Activated T-helper 17 cell treated with anti-CD3 and anti-CD28 coated beads, Interleukin-2, amount 50 U/mL, for 72 hours (primary cell): ENCODE measurements at regions not wholly inside any gene's neighbourhood (a gene's known extent, or its start where the extent isn't known, plus 50 kb on each side); places are given as distances from the start of the nearest gene placed in this dataset.

ENCODE experiments used
- ATAC-seq: fragments of 150-1000 bp; cut with Tn5 transposase; replicated peaks from 2 replicates; pipeline ENCODE4 v1.10.0; 2021; ENCODE audit warnings: mild to moderate bottlenecking, moderate library complexity
- H3K27ac Mint-ChIP-seq: one replicate; pipeline ENCODE4 v1.8.0; 2022; ENCODE audit warnings: mixed read lengths
- H3K27me3 Mint-ChIP-seq: one replicate; pipeline ENCODE4 v1.8.0; 2022; ENCODE audit warnings: mixed read lengths
- H3K36me3 Mint-ChIP-seq: one replicate; pipeline ENCODE4 v1.8.0; 2022; ENCODE audit warnings: low read depth, mild to moderate bottlenecking, mixed read lengths
- H3K4me1 Mint-ChIP-seq: one replicate; pipeline ENCODE4 v1.8.0; 2022; ENCODE audit warnings: mixed read lengths
- H3K4me3 Mint-ChIP-seq: one replicate; pipeline ENCODE4 v1.8.0; 2022; ENCODE audit warnings: mild to moderate bottlenecking, mixed read lengths
- H3K9me3 Mint-ChIP-seq: one replicate; pipeline ENCODE4 v1.8.0; 2022; ENCODE audit warnings: mixed read lengths

DNA sequence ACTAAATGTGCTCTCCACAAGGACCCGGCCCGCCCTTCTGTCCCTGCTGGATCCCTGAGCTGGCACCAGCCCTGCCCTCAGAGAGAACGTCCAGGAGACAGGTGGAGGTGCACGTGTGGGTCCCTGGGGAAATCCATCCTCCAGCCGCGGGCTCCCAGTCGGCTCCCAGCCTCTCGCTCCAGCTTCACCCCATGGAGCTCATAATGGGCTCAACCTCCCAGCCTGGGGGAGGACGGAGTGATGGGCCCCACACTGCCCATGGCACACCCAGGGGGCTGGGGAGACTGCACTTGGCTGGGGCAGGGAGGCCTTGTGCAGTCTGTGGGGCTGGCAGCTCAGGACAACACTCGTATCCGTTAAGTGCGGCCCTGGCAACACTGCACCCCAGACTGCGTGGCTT is 250.5 kb downstream of the TMEM121 start:
- Mint-ChIP-seq H3K9me3 (peaks cover 26% of the 10 kb centered on the region), H3K27ac (no peak overlapping the region), H3K36me3 (no peaks in the 10 kb centered on the region), H3K4me1 (no peaks in the 10 kb centered on the region), H3K4me3 (no peak overlapping the region), H3K27me3 (peaks cover 16% of the 10 kb centered on the region)
- ATAC-seq = no peak

DNA sequence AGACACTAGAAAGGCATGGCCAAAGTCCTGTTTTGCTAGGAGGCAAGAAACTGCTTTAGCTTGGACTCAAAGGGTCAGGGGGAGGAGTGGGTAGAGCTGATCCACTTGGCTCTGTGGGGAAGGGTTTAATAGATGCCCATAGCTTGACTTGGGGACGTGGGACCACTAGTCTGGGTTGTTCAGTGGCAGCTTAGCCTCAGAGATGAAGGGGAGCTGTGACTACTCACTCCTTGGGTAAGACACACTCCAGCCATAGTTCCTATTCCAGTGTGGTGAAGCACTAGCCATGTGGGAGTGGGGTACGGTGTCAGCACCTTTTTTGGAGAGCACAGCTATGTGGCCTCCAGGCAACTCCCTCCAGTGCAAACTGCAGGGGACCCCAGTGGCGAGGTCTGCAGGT is 257.3 kb downstream of the TMEM121 start:
- peaks cover 18% of the 10 kb centered on the region for H3K27me3 Mint-ChIP-seq
- no peaks in the 10 kb centered on the region for H3K4me1 Mint-ChIP-seq
- H3K36me3 Mint-ChIP-seq = no peaks in the 10 kb centered on the region
- peaks cover 15% of the 10 kb centered on the region for H3K9me3 Mint-ChIP-seq
- no peak overlapping the region for H3K27ac Mint-ChIP-seq
- no peak overlapping the region for H3K4me3 Mint-ChIP-seq
- ATAC-seq = no peak

DNA sequence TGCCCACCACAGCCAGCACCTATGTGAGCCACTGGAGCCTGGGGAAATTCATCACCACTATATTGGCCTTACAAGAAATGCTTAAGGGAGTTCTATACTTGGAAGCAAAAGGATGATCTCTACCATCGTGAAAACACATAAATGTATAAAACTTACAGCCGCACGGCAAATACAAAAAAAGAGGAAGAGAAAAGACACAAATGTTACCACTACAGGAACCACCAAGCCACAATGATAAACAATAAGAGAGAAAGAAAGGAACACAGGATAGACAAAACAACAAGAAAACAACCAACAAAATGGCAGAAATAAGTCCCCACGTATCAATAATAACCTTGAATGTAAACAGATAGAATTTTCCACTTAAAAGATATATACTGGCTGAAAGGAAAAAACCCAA is 267.5 kb downstream of the TMEM121 start:
- Mint-ChIP-seq H3K4me1 (no peaks in the 10 kb centered on the region), H3K9me3 (peaks cover 3% of the 10 kb centered on the region), H3K4me3 (no peak overlapping the region), H3K27ac (no peak overlapping the region), H3K27me3 (peaks cover 30% of the 10 kb centered on the region), H3K36me3 (no peaks in the 10 kb centered on the region)
- no peak for ATAC-seq

DNA sequence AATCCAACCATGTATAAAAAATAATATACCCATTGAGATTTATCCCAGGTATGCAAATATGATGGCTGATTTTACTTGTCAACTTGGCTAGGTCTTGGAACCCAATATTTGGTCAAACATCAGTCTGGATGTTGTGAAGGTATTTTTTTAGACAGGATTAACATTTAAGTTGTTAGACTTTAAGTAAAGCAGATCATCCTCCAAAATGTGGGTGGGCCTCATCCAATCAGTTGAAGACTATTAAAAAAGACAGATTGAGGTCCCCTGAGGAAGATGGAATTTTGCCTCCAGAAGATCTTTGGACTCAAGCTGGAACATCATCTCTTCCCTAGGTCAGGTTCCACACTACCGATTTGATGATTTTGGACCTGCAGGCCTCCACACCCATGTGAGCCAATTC is 271.2 kb downstream of the TMEM121 start:
- no peak overlapping the region for H3K27ac Mint-ChIP-seq

DNA sequence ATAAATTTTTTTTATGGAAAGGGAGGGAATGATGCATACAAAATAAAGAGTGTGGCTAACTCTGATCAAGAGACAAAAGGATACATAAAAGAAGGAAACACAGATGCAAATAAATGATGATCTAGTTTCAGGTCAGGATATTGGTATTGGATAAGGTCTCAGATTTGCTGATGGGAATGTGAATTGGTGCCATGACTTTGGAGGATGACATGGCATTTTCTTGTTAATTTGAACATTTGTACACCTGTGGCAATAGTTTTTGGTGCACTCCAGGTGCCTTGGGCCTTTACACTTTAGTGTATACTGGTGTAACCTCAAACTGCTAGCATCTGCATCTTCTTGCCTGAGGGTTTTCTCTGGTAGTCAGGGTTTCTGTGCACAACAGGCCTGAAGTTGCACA is 279.3 kb downstream of the TMEM121 start:
- H3K27ac Mint-ChIP-seq = no peak overlapping the region
- peaks cover 5% of the 10 kb centered on the region for H3K9me3 Mint-ChIP-seq
- H3K4me3 Mint-ChIP-seq = no peak overlapping the region
- no peaks in the 10 kb centered on the region for H3K36me3 Mint-ChIP-seq
- peaks cover 28% of the 10 kb centered on the region for H3K27me3 Mint-ChIP-seq
- ATAC-seq = no peak
- no peaks in the 10 kb centered on the region for H3K4me1 Mint-ChIP-seq

More for the DNA sequence above, 271.2 kb downstream of the TMEM121 start:
- peaks cover 6% of the 10 kb centered on the region for H3K9me3 Mint-ChIP-seq
- H3K36me3 Mint-ChIP-seq = no peaks in the 10 kb centered on the region
- H3K27me3 Mint-ChIP-seq = peaks cover 24% of the 10 kb centered on the region
- H3K4me1 Mint-ChIP-seq = no peaks in the 10 kb centered on the region
- no peak for ATAC-seq
- H3K4me3 Mint-ChIP-seq = no peak overlapping the region

DNA sequence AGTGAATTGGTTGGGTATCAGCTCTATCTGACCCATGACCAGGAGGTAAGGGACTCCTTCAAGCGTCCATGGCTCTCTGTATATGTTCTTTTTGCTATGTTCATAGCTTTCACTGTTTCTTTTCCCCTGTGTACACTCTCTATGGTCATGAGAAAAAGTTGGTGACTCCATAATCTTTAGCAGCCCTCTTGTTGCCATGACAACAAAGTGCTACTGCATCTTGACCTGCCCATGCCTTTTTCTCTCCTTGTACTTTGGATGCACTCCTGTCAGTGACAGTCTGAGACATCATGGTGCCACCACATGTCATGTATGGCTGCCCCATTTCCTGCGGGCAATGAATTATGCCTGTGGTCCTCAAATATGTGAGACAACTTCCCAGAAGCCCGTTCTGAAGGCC is 280.2 kb downstream of the TMEM121 start:
- Mint-ChIP-seq H3K9me3 (peaks cover 5% of the 10 kb centered on the region), H3K4me3 (no peak overlapping the region), H3K36me3 (no peaks in the 10 kb centered on the region), H3K4me1 (no peaks in the 10 kb centered on the region), H3K27me3 (peaks cover 33% of the 10 kb centered on the region), H3K27ac (no peak overlapping the region)
- no peak for ATAC-seq

DNA sequence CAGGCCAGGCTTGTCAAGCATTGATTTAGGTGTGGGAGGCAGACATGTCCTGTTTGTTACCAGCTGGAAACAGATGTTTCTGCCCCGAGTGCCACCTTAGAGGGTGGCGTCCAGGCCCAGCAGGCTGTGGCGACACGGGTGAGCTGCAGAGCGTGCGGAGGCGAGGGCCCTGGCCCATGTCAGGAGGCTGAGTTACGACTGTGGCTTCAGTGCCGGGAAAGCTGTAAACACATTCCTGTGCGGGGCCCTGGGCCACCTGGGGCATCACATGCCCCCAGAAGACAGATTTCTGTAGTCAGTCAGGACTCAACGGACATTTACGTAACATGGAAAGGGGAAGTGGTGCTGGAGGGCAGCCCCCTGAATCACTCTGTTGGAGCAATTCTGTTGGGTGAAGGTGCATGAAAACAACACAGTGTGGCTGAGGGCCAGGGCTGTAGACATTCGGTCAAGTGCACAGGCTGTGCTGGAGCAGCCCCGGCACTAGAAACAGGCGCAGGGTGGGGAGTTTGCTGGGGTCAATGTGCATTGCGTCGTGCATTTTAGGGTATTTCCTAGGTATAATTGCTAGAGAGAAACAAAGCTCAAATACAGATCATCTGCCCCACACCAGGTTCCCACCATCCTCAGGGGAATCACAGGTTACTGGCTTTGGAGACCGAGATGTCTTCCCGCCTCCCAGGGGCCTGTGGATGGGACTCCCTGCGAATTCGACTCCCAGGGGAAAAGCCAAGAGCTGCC is 291.8 kb downstream of the TMEM121 start:
- Mint-ChIP-seq H3K27ac (no peak overlapping the region), H3K4me1 (no peaks in the 10 kb centered on the region), H3K27me3 (peaks cover 45% of the 10 kb centered on the region), H3K4me3 (no peak overlapping the region), H3K9me3 (peaks cover 4% of the 10 kb centered on the region), H3K36me3 (no peaks in the 10 kb centered on the region)
- ATAC-seq = no peak

DNA sequence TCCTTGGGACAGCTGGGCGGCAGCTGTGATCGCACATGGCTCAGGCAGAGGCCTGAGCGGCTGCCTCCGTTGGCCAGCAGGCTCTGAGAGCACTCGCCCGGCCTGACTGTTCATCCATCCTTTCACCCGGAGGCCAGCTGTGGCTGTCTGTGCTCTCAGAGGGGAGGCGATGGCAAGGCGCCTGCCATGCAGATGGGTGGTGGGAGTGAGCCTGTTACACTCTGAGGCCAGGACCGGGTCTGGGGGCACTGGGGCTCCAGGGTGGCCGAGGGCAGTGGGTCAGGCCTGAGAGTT is 292.3 kb downstream of the TMEM121 start:
- ATAC-seq = no peak
- Mint-ChIP-seq H3K27ac (no peak overlapping the region), H3K4me3 (no peak overlapping the region), H3K36me3 (no peaks in the 10 kb centered on the region), H3K4me1 (no peaks in the 10 kb centered on the region), H3K27me3 (peaks cover 45% of the 10 kb centered on the region), H3K9me3 (peaks cover 4% of the 10 kb centered on the region)

DNA sequence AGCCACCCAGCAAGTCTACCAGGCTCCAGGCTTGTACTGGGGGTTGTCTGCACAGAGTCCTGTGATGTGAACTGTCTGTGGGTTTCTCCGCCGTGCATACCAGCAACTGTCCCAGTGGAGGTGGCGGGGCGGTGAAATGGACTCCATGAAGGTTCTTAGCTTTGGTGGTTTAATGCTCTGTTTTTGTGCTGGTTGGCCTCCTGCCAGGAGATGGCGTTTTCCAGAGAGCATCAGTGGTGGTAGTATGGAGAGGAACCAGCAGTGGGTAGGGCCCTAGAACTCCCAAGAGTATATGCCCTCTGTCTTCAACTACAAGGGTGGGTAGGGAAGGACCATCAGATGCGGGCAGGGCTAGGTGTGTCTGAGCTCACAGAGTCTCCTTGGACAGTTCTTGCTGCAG is 303.8 kb downstream of the TMEM121 start:
- no peak overlapping the region for H3K27ac Mint-ChIP-seq
- no peaks in the 10 kb centered on the region for H3K9me3 Mint-ChIP-seq
- no peak overlapping the region for H3K4me3 Mint-ChIP-seq
- H3K27me3 Mint-ChIP-seq = peaks cover 50% of the 10 kb centered on the region
- H3K4me1 Mint-ChIP-seq = no peaks in the 10 kb centered on the region
- ATAC-seq = no peak
- H3K36me3 Mint-ChIP-seq = no peaks in the 10 kb centered on the region

DNA sequence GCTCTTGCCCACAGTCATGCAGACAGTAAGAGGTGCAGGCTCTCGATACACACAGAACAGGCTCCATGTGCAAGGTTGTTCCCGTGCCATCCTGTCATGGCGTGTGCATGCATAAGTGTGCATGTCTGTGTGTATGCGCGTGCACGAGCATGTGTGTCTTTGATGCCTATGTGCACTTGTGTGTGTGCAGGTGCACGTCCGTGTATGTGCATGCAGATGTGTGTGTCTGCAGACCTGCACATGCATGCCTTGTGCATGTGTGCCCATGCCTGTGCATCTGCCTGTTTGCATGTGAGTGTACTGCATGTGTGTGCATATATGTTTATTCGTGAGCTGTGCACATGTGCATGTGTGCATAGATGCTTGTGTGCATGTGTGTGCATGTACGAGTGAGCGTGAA is 309.8 kb downstream of the TMEM121 start:
- no peak overlapping the region for H3K27ac Mint-ChIP-seq
- peaks cover 14% of the 10 kb centered on the region for H3K27me3 Mint-ChIP-seq
- H3K9me3 Mint-ChIP-seq = no peaks in the 10 kb centered on the region
- ATAC-seq = no peak
- H3K36me3 Mint-ChIP-seq = no peaks in the 10 kb centered on the region
- H3K4me1 Mint-ChIP-seq = no peaks in the 10 kb centered on the region
- H3K4me3 Mint-ChIP-seq = no peak overlapping the region

DNA sequence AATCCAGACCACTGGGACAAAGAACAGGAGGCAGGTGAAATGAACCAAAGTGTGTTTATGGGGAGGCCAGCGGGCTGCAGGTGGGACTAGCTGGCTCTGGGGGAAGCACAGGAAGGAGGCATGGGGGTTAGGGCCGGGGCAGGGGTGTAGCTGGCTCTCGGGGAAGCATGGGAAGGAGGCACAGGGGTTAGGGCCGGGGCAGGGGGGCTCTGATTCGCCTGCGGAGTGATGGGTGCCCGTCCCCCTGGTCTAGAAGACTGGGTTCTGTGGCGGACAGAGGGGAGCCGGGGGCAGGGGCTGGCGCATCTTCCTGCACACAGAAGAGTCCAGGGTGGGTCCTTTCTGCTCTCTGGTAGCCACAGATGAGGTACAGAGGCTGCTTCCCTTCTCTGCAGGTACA is 310.3 kb downstream of the TMEM121 start:
- H3K4me3 Mint-ChIP-seq = no peak overlapping the region
- no peak overlapping the region for H3K27ac Mint-ChIP-seq
- H3K9me3 Mint-ChIP-seq = no peaks in the 10 kb centered on the region
- no peaks in the 10 kb centered on the region for H3K36me3 Mint-ChIP-seq
- H3K4me1 Mint-ChIP-seq = no peaks in the 10 kb centered on the region
- ATAC-seq = no peak
- H3K27me3 Mint-ChIP-seq = peaks cover 12% of the 10 kb centered on the region

DNA sequence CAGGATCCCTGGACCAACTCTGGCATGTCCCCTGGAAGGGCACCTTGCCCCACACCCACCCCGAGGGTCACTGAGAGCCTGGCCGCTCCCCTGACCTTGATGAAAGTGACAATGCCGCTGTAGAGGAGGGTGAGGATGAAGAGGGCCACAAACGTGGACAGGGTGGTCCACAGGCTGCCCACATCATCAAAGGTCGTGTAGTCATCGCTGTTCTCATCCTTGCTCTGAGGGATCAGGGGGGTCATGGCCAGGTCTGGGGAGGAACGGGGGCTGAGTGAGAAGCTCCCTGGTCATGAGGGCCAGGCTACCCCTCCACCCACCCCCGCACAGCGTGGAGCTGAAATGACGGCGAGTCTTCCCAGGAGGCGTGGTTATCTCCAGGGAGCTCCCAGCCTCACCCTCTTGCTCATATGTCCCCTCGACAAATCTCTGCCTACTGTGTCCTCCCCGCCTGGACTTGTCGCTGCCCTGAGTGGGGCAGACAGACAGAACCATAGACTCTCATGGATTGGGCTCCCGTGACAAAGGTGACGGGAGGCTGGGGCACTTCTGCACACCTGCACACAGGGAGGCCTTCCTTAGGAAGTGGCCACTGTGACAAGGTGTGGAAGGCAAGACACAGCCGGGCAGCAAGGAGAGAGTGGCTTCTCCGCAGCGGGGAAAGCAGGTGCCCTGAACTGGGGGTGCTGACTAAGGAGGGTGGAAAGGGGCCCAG is 311.1 kb downstream of the TMEM121 start:
- Mint-ChIP-seq H3K27ac (no peak overlapping the region), H3K4me3 (no peak overlapping the region), H3K9me3 (no peaks in the 10 kb centered on the region), H3K4me1 (no peaks in the 10 kb centered on the region), H3K36me3 (no peaks in the 10 kb centered on the region), H3K27me3 (peaks cover 12% of the 10 kb centered on the region)
- ATAC-seq = no peak

DNA sequence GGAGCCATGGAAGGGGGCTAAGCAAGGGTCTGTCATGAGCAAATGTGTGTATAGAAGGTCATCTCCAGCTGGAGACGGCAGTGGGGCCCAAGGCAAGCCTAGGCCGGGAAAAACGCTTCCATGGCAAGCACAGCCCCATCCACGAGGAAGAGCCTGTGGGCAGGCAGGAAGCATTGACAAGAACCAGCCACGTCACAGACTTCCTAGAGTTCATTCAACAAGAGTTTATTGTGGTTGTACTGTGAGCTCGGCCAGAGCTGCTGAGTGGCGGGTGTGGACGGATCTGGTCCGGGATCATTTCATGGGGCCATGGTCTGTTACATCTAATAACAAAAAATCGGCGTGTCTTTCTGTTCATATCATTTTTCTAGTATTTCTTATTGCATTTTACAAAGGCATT is 311.7 kb downstream of the TMEM121 start:
- Mint-ChIP-seq H3K9me3 (no peaks in the 10 kb centered on the region), H3K27ac (no peak overlapping the region), H3K36me3 (no peaks in the 10 kb centered on the region), H3K4me3 (no peak overlapping the region), H3K4me1 (no peaks in the 10 kb centered on the region), H3K27me3 (peaks cover 12% of the 10 kb centered on the region)
- no peak for ATAC-seq

DNA sequence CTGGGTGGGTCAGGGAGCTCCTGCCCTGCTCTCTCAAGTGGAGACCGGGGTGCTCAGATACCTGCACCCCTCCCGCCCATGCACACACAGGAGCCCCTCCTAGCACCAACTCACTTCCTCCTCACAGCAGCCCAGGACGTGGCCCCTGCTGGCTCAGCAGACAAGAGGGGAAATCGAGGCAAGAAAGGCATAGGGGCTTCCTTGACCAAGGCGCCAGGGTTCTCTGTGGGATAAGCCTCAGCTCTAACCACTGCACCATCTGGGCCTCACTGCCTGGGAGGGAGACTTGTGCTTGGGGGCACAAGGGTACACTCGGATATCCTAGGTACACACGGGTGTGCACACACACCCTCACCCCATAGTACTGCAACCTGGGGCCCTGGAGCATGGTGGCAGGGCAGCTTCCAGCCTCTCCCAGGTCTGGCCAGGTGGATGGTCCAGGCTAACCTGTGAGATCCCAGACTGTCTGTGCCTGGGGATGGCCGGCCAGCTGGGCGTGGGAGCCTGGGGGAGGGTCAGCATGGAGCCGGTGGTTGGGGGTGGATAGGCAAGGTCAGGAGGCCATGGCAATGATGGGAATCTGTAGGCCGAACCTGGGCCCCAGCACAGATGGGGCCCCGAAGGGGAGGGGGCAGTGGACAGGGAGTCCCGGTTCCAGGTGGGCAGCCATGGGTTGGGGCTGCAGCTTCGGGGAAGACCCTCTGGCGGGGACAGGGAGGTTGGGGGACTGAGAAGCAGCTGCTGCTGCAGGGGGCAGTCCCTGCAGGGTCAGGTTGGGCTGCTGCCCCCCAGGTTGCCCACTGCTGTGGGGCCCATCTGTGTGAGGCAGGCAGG is 312.4 kb downstream of the TMEM121 start:
- Mint-ChIP-seq H3K4me3 (no peak overlapping the region), H3K4me1 (no peaks in the 10 kb centered on the region), H3K27me3 (peaks cover 8% of the 10 kb centered on the region), H3K9me3 (no peaks in the 10 kb centered on the region), H3K36me3 (no peaks in the 10 kb centered on the region), H3K27ac (no peak overlapping the region)
- ATAC-seq = no peak
